ENCODE measurements at regions not wholly inside any gene's neighbourhood (a gene's known extent, or its start where the extent isn't known, plus 50 kb on each side); places are given as distances from the start of the nearest gene placed in this dataset.

DNA sequence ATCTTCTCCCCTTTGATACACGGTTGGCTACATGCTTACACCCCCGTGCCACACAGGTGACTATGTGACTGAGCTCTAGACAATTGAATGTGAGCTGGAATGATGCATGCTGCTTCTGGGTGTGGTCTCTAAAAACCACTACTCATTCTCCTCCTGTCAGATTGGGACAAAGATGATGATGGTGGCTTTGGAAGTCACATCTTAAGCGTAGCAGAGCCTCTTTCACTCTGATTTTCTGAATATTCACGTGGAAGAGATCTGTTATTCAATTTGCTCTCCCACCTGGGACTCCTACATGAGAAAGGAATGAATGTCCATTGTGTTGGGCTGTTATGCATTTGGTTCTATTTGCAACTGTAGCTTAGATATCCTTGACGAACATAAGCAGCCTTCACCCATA is 763.6 kb upstream of the EEF2KMT start (continued):
- TF ChIP-seq, protein P1, sequence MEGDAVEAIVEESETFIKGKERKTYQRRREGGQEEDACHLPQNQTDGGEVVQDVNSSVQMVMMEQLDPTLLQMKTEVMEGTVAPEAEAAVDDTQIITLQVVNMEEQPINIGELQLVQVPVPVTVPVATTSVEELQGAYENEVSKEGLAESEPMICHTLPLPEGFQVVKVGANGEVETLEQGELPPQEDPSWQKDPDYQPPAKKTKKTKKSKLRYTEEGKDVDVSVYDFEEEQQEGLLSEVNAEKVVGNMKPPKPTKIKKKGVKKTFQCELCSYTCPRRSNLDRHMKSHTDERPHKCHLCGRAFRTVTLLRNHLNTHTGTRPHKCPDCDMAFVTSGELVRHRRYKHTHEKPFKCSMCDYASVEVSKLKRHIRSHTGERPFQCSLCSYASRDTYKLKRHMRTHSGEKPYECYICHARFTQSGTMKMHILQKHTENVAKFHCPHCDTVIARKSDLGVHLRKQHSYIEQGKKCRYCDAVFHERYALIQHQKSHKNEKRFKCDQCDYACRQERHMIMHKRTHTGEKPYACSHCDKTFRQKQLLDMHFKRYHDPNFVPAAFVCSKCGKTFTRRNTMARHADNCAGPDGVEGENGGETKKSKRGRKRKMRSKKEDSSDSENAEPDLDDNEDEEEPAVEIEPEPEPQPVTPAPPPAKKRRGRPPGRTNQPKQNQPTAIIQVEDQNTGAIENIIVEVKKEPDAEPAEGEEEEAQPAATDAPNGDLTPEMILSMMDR (IDR thresholded peaks at IDR 0.05 in 2 of 3, conservative IDR thresholded peaks at IDR 0.05 in 1 of 3; ENCODE audit: borderline replicate concordance in 1 of 3, insufficient read depth in 1 of 3, low read depth in 2 of 3, low read length in 2 of 3), result no peak
- no peak for TF ChIP-seq POLR2A (IDR thresholded peaks at IDR 0.05; ENCODE audit: borderline replicate concordance, extremely low read depth, insufficient read depth, insufficient read length)
- no peak for TF ChIP-seq EGR1 (IDR thresholded peaks at IDR 0.05; ENCODE audit: low read depth)

DNA sequence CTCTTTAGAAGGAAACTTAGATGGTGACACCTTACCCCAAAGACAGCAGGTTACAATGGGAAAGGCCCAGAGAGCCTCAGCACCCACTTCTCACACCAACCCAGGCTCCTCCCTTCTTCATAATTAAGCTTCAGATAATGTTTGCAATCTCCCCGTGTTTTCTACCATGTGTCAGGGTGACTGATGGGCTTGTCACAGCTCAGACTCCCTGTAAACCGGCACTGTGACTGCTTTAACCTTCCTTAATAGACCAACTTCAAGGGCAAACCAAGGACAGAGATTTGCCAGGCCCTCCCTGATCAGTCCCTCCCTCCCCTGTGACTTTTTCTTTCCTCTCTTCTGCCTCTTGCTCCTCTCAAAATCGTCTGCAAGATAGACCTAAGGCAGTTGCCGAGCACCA is 760.6 kb upstream of the EEF2KMT start:
- Histone ChIP-seq H3K9ac (ENCODE audit: low read length) (no peak overlapping the region), H4K20me1 (ENCODE audit: insufficient read depth) (no peaks in the 10 kb centered on the region), H3K79me2 (ENCODE audit: insufficient read depth, low read length) (no peaks in the 10 kb centered on the region), H3K4me1 (ENCODE audit: control insufficient read depth in 1 of 2, insufficient read depth in 2 of 2, low read length in 2 of 2) (no peaks in the 10 kb centered on the region), H3K4me2 (ENCODE audit: low read length) (no peak overlapping the region), H3K27me3 (ENCODE audit: insufficient read depth, low read length) (no peaks in the 10 kb centered on the region), H2AFZ (ENCODE audit: low read depth, low read length, poor library complexity, severe bottlenecking) (no peak overlapping the region), H3K36me3 (ENCODE audit: control insufficient read depth in 1 of 2, insufficient read depth in 2 of 2, low read length in 2 of 2) (no peaks in the 10 kb centered on the region), H3K27ac (ENCODE audit: low read depth, low read length) (no peak overlapping the region), H3K4me3 (replicated peaks in 1 of 2; ENCODE audit: low read depth in 1 of 2, low read length in 2 of 2) (no peak overlapping the region), H3K9me2 (ENCODE audit: insufficient read depth) (no peaks in the 10 kb centered on the region), H3K9me3 (ENCODE audit: control insufficient read depth in 1 of 2, insufficient read depth in 1 of 2, low read depth in 1 of 2, low read length in 2 of 2) (peaks cover 0 to 7% of the 10 kb centered on the region in 2 experiments; a peak in 2 of 4 replicates)
- intact Hi-C loops (cut with micrococcal nuclease), result no loop called here
- RAD21 ChIA-PET (ENCODE audit: low non-redundant PET in 1 of 2, low total read pairs in 2 of 2, uncharacterized antibody in 2 of 2, unreplicated experiment in 2 of 2), result no interaction called here
- BruUV-seq (replicated peaks), result no TSS peak
- no peak for TF ChIP-seq SP1 (IDR thresholded peaks at IDR 0.05; ENCODE audit: low read depth)
- TF ChIP-seq POLR2AphosphoS5 (IDR thresholded peaks at IDR 0.05; ENCODE audit: low read depth, low read length), result no peak
- TF ChIP-seq EGR1 (IDR thresholded peaks at IDR 0.05; ENCODE audit: low read depth), result no peak
- no peak for TF ChIP-seq ZFX (IDR thresholded peaks at IDR 0.05)
- DNase-seq (ENCODE audit: low read depth, low spot score) (no peak), ATAC-seq (no peak)
- CTCF ChIA-PET, result no interaction called here
- POLR2A ChIA-PET, result no interaction called here

DNA sequence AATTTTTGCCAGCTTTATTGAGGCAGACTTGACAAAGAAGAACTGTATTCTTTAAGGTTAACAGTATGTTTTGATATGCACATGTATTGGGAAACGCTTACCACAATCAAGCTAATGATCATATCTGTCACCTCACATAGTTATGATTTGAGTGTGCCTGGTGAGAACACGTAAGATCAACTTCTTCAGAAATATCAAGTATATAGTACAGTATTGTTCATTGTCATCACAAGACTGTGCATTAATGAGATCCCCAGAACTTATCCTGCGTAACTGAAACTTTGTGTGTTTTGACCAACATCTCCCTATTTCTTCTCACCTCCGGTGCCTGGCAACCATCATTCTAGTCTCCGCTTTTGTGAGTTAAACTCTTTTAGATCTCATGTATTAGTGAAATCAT is 756.4 kb upstream of the EEF2KMT start:
- CTCF ChIA-PET, result no interaction called here
- Histone ChIP-seq H2AFZ (ENCODE audit: low read depth, low read length, poor library complexity, severe bottlenecking) (no peak overlapping the region), H3K4me1 (ENCODE audit: control insufficient read depth in 1 of 2, insufficient read depth in 2 of 2, low read length in 2 of 2) (no peaks in the 10 kb centered on the region), H3K27ac (ENCODE audit: low read depth, low read length) (no peak overlapping the region), H3K79me2 (ENCODE audit: insufficient read depth, low read length) (no peaks in the 10 kb centered on the region), H3K27me3 (ENCODE audit: insufficient read depth, low read length) (no peaks in the 10 kb centered on the region), H3K9ac (ENCODE audit: low read length) (no peak overlapping the region), H3K4me2 (ENCODE audit: low read length) (no peak overlapping the region), H3K36me3 (ENCODE audit: control insufficient read depth in 1 of 2, insufficient read depth in 2 of 2, low read length in 2 of 2) (no peaks in the 10 kb centered on the region), H4K20me1 (ENCODE audit: insufficient read depth) (no peaks in the 10 kb centered on the region), H3K9me3 (ENCODE audit: control insufficient read depth in 1 of 2, insufficient read depth in 1 of 2, low read depth in 1 of 2, low read length in 2 of 2) (no peaks in the 10 kb centered on the region; a peak in 1 of 4 replicates), H3K9me2 (ENCODE audit: insufficient read depth) (no peaks in the 10 kb centered on the region), H3K4me3 (replicated peaks in 1 of 2; ENCODE audit: low read depth in 1 of 2, low read length in 2 of 2) (no peak overlapping the region)
- DNase-seq (ENCODE audit: low read depth, low spot score) (no peak), ATAC-seq (no peak)
- no TSS peak for BruUV-seq (replicated peaks)
- TF ChIP-seq CBX3 (IDR thresholded peaks at IDR 0.05; ENCODE audit: low read depth) (no peak), ZNF274 (IDR thresholded peaks at IDR 0.05; ENCODE audit: low read depth, low read length) (no peak)
- TF ChIP-seq, protein P1 (IDR thresholded peaks at IDR 0.05 in 2 of 3, conservative IDR thresholded peaks at IDR 0.05 in 1 of 3; ENCODE audit: borderline replicate concordance in 1 of 3, insufficient read depth in 1 of 3, low read depth in 2 of 3, low read length in 2 of 3), result no peak
- POLR2A ChIA-PET, result no interaction called here
- intact Hi-C loops (cut with micrococcal nuclease), result no loop called here
- RAD21 ChIA-PET (ENCODE audit: low non-redundant PET in 1 of 2, low total read pairs in 2 of 2, uncharacterized antibody in 2 of 2, unreplicated experiment in 2 of 2), result no interaction called here
